ENCODE measurements at regions not wholly inside any gene's neighbourhood (a gene's known extent, or its start where the extent isn't known, plus 50 kb on each side); places are given as distances from the start of the nearest gene placed in this dataset.
"Not testable (repeated sequence)": the region's sequence is repeated elsewhere in the genome, so short reads cannot be mapped to it uniquely, and the experiment has no call there.

GRCh38 chr6:66655420-66655819, 948.4 kb upstream of the EYS start:
- DNase-seq (ENCODE audit: low read depth, low spot score): no peak

- DNase-seq (ENCODE audit: low read depth, low spot score): no peak
Observed at GRCh38 chr6:66638518-66638917, 931.5 kb upstream of the EYS start.

GRCh38 chr6:66638099-66638498, 931.1 kb upstream of the EYS start:
- no peak for DNase-seq (ENCODE audit: low read depth, low spot score)

- no peak for DNase-seq (ENCODE audit: low read depth, low spot score)
Observed at GRCh38 chr6:66628917-66629316, 921.9 kb upstream of the EYS start.

DNA sequence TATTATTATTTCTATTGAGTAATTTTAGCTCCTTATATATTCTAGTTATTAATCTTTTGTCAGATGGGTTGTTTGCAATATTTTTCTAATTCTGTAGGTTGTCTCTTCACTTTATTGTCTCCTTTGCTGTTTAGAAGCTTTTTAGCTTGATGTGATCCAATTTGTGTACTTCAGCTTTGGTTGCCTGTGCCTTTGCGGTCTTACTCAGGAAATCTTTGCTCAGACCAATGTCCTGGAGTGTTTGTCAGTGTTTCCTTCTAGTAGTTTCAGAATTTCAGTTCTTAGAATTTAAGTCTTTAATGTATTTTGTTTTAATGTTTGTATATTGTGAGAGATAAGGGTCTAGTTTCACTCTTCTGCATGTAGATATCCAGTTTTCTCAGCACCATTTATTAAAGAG, 916.0 kb upstream of the EYS start:
- no peak for DNase-seq (ENCODE audit: low read depth, low spot score)

DNA sequence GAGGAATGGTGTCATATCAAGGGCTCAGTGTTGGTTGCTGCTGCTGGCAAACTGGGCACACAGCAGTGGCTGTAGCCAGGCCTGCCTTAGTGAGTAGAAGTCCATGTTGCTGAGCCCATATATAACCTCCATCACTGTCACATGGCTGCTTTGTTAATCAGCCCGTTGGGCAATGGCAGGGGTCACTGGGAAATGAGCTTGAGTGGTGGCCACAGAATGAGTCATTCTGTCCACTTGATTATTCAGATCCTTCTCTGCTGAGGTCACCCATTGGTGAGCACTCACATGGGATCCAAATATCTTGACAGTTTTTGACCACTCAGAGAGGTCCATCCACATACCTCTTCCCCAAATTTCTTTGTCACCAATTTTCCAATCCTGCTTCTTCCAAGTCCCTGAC, 898.9 kb upstream of the EYS start:
- no peak for DNase-seq (ENCODE audit: low read depth, low spot score)

DNA sequence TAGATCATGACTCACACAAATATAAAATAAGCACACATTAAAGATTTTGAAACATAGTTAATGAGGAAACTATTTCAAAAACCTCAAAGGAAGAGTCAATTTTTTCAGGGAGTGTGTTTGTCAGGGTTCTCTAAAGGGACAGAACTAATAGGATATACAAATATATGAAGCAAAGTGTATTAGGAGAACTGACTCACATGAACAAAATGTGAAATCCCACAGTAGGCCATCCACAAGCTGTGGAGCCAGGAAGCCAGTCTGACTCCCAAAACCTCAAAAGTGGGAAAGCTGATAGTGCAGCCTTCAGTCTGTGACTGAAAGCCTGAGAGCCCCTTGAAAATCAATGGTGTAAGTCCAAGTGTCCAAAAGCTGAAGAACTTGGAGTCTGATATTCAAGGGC, 898.0 kb upstream of the EYS start:
- no peak for DNase-seq (ENCODE audit: low read depth, low spot score)

GRCh38 chr6:66599541-66599940, 892.5 kb upstream of the EYS start:
- no peak for DNase-seq (ENCODE audit: low read depth, low spot score)

DNA sequence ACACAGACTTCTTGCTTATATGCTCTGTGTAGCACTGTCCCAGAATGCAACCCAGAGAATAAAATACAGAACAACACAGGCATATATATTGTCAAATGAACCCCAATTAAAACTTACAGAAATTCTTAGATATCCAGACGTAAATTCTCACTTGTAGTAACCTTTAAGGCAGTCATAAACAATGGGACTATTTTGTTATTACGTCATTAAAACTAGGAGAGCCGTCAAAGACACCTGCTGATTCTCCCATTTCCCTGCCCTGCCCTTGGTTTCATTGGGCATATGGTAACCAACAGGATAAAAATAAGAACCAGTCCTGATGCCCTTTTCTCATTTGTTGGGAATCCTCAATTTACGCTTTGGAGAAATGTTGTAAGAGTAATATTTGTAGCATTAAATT, 871.3 kb upstream of the EYS start:
- no peak for DNase-seq (ENCODE audit: low read depth, low spot score)

DNA sequence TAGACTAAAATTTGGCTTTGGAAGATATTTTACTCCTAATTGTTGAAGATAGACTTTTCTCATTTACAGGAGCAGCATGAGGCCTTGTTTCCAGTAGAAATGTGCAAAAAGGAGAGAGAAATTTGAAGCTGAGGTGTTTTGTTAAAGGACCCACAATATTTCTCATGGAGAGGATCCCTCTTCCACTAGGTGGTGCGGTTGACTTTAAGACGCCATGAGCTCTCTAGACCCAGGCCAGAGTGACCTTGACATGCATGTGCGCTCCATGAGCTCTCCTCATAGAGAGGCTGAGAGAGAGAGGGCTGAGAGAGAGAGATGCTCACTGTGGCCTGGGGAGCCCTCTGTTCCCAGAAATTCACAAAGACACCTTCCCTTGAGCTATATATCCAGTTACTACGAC, 861.2 kb upstream of the EYS start:
- no peak for DNase-seq (ENCODE audit: low read depth, low spot score)

- DNase-seq (ENCODE audit: low read depth, low spot score): no peak
Observed at GRCh38 chr6:66561479-66561878, 854.5 kb upstream of the EYS start.

DNA sequence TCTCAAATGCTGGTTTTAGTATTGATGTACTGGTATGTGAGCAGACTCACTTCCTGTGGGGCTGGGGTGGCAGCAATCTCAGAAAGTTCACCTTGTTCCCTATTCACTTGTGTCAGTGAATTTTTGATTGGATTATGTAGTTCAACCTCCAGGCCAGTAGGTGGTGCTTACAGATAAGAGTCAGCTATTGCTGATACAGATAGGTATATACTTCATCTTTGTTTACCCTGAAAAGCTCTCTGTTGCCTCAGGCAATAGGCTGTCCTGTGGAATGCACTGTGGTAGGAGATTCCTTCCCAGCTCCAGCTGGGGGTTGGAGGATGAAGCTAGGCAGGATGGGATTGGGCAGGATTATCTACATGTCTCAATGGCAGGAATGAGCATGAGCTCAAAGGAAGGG, 851.2 kb upstream of the EYS start:
- DNase-seq (ENCODE audit: low read depth, low spot score): no peak

DNA sequence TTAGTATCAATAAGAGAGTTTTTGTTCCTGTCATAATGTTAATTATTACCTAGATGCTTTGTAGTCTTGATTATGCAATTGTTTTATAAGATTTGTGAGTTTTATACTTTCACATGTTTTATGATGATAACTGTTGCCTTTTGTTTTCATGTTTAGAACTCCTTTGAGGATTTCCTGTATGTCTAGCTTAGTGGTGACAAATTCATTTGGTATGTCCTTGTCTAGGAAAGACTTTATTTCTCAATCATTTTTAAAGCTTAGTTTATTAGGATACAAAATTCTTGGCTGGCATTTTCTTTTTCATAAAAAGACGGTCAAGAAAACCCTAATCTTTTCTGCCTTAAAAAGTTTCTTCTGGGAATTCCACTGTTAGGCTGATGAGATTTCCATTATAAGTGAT, 849.9 kb upstream of the EYS start:
- no peak for DNase-seq (ENCODE audit: low read depth, low spot score)

DNA sequence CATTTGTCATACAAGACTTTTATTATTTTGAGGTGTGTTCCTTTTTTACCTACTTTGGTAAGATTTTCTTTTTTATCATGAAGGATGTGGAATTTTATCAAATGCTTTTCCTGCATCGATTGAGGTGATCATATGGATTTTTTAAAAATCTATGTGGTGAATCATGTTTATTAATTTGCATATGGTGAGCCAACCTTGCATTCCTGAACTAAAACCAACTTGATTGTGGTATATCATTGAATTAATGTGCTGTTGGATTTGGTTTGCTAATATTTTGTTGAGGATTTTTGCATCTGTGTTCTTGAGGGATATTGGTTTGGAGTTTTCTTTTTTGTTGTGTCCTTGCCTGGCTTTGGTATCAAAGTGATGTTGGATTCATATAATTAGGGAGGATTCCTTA, 848.1 kb upstream of the EYS start:
- DNase-seq (ENCODE audit: low read depth, low spot score): no peak

GRCh38 chr6:66553441-66553840, 846.4 kb upstream of the EYS start:
- DNase-seq (ENCODE audit: low read depth, low spot score): no peak

DNA sequence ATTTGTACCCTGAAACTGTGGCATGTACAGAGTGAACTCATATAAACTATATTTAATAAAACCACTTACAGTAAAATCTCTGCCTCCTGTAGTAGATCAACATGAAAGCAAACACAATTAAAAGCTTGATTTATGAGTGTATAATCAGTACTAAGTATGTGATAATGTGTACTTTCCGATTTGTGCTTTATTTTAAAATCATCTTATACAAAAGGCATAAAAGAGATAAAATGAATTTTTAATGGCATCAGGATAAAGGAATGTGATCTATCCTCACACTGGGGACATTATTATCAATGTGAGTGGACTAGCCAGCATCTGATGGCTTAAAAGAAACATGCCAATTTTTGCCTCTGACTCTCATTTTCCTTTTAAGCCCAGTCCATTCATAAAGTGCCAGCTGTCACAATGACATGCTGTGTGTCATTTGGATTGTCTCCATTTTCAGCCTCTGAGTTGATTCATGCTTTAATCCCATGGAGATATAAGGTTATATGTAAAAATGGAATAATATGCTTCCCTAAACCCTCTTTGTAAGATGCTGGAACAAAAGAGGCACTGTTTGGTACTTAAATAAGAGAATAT, 831.6 kb upstream of the EYS start:
- DNase-seq (ENCODE audit: low read depth, low spot score): no peak

DNA sequence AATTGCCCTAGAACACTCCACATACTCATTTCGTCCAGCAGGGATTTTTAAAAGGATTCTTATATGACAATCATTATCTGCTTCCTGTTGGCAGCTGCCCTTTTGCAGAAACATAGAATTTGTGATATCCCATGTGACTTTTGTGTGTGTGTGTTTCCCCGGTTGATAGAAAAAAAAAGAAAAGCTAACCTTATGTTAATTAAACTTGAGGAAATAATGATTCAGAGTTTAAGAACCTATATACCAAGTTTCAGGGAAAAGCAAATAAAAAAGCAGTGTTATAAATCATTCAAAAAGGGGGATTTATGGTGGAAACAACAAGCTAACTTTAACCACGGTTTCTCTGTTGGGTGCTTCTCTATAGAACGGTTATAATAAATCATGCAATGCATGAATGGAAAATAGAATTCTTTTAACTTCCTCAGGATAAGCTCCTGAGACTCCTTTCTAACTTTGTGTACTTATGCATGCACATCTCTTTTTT, 826.9 kb upstream of the EYS start:
- DNase-seq (ENCODE audit: low read depth, low spot score): no peak

DNA sequence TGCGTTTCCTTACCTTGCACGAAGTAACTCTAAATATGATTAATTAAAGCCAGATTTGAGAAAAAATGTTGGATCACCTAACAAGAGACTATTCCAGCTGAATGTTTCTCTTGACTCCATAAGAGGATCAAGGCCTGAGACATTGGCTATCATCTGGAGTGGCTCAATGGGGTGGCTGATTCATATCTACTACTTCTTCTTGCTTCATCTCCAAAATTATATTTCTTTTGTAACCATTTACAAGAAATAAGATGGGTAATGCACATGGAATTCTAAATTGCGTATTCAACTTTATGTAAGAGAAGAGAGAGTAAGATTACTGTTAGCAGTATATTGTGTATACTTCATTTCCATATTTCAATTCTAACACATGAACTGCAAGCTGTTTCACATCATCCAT, 819.0 kb upstream of the EYS start:
- DNase-seq (ENCODE audit: low read depth, low spot score): no peak

GRCh38 chr6:66522864-66523263, 815.8 kb upstream of the EYS start:
- DNase-seq (ENCODE audit: low read depth, low spot score): no peak

DNA sequence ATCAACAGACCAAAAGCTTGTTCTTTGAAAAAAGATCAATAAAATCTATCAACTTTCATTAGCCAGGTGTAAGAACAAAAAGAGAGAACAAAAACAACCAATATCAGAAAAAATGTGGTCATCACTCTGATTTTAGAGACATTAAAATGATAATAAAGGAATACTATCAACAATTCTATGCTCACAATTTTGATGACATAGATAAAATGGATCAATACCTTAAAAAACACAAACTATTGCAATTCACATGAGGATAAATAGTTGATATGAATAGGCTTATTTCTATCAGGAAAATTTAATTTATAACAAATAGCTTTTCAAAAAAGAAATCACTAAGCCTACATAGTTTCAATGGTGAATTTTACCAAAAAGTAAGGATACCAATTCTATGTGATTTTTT, 809.4 kb upstream of the EYS start:
- no peak for DNase-seq (ENCODE audit: low read depth, low spot score)

GRCh38 chr6:66508433-66508832, 801.4 kb upstream of the EYS start:
- DNase-seq (ENCODE audit: low read depth, low spot score): no peak

- no peak for DNase-seq (ENCODE audit: low read depth, low spot score)
Observed at GRCh38 chr6:66499851-66500250, 792.8 kb upstream of the EYS start.

DNA sequence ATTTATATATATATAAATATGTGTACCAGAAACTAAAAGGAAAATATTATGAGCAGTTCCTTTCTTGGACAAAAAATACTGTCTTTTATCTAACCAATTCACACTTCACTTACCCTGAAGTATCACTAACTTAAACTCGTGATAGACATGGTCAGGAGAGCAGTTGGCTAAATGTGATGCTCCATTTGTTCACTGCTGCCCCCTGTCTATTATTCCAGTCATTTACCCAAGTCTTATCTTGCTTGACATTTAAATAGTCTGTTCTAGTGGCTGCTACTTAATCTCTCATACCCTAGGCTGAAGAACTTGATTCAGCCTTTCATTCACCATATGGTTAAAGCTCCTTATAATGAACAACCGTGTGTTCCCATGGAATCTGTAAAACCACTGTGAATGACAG, 789.6 kb upstream of the EYS start:
- no peak for DNase-seq (ENCODE audit: low read depth, low spot score)

GRCh38 chr6:66494643-66495042, 787.6 kb upstream of the EYS start:
- not testable (repeated sequence) for DNase-seq (ENCODE audit: low read depth, low spot score)
